MM.1S (cell line): ENCODE measurements at regions not wholly inside any gene's neighbourhood (a gene's known extent, or its start where the extent isn't known, plus 50 kb on each side); places are given as distances from the start of the nearest gene placed in this dataset.
A peak's percentile ranks its signal among the peaks of the same experiment; 100 is the strongest.

Experiments used
- DNase-seq: peaks from one replicate; pipeline ENCODE4 v3.0.0-alpha.2; 2015
- H2AFZ ChIP-seq: fragments of 300-600 bp; sonication (generic); 2 replicates; pipeline ENCODE4 v1.6.0; 2016; ENCODE audit warnings: antibody characterized with exemption, low read length
- H3F3A ChIP-seq: fragments of 300-600 bp; sonication (generic); 2 replicates; pipeline ENCODE4 v1.6.1; 2016; ENCODE audit warnings: mild to moderate bottlenecking, antibody characterized with exemption, low read length, moderate library complexity, mixed read lengths; ENCODE audit not compliant: insufficient read depth
- H3K27ac ChIP-seq: fragments of 300-600 bp; sonication (generic); 2 replicates; pipeline ENCODE4 v1.5.1; 2016; ENCODE audit warnings: mild to moderate bottlenecking, low read length
- H3K27me3 ChIP-seq: fragments of 300-600 bp; sonication (generic); replicated peaks from 2 replicates; pipeline ENCODE4 v1.6.0; 2016; ENCODE audit warnings: low read length; ENCODE audit not compliant: insufficient read depth
- H3K36me3 ChIP-seq: fragments of 300-600 bp; sonication (generic); replicated peaks from 2 replicates; pipeline ENCODE4 v1.6.1; 2016; ENCODE audit warnings: mild to moderate bottlenecking, low read length, mixed read lengths; ENCODE audit not compliant: insufficient read depth
- H3K4me1 ChIP-seq: fragments of 300-600 bp; sonication (generic); 2 replicates; pipeline ENCODE4 v1.6.1; 2016; ENCODE audit warnings: low read length, mixed read lengths
- H3K4me2 ChIP-seq: fragments of 300-600 bp; sonication (generic); 2 replicates; pipeline ENCODE4 v1.6.0; 2016; ENCODE audit warnings: low read depth, low read length
- H3K4me3 ChIP-seq: fragments of 300-600 bp; sonication (generic); 2 replicates; pipeline ENCODE4 v1.5.1; 2016; ENCODE audit warnings: low read length, mixed read lengths
- H3K79me2 ChIP-seq: fragments of 300-600 bp; sonication (generic); 2 replicates; pipeline ENCODE4 v1.6.1; 2016; ENCODE audit warnings: mixed run types, low read length, mixed read lengths
- H3K9ac ChIP-seq: fragments of 300-600 bp; sonication (generic); 2 replicates; pipeline ENCODE4 v1.6.1; 2016; ENCODE audit warnings: low read length, mixed read lengths
- H3K9me2 ChIP-seq: fragments of 300-600 bp; sonication (generic); replicated peaks from 2 replicates; pipeline ENCODE4 v1.6.1; 2016; ENCODE audit warnings: mild to moderate bottlenecking, low read length, mixed read lengths; ENCODE audit not compliant: insufficient read depth
- H3K9me3 ChIP-seq: fragments of 300-600 bp; sonication (generic); replicated peaks from 2 replicates; pipeline ENCODE4 v1.6.1; 2016; ENCODE audit warnings: mild to moderate bottlenecking, low read length, mixed read lengths; ENCODE audit not compliant: insufficient read depth
- H4K20me1 ChIP-seq: fragments of 300-600 bp; sonication (generic); 2 replicates; pipeline ENCODE4 v1.6.1; 2016; ENCODE audit warnings: mild to moderate bottlenecking, low read length, moderate library complexity, mixed read lengths; ENCODE audit not compliant: insufficient read depth
- EZH2 ChIP-seq: fragments of 300-600 bp; sonication (generic); optimal IDR thresholded peaks from 2 replicates; pipeline ENCODE3; 2017; ENCODE audit warnings: low read depth, mild to moderate bottlenecking, antibody characterized with exemption, low read length, mixed read lengths
- EZH2phosphoT487 ChIP-seq: fragments of 300-600 bp; sonication (generic); IDR thresholded peaks from 2 replicates; pipeline ENCODE4 v1.6.1; 2018; ENCODE audit warnings: antibody characterized with exemption, low read length
- TF ChIP-seq, protein P1 (sequence below): fragments of 300-600 bp; sonication (generic); IDR thresholded peaks from 2 replicates; pipeline ENCODE4 v1.5.1; 2016; ENCODE audit warnings: antibody characterized with exemption, low read length, mixed read lengths

DNA sequence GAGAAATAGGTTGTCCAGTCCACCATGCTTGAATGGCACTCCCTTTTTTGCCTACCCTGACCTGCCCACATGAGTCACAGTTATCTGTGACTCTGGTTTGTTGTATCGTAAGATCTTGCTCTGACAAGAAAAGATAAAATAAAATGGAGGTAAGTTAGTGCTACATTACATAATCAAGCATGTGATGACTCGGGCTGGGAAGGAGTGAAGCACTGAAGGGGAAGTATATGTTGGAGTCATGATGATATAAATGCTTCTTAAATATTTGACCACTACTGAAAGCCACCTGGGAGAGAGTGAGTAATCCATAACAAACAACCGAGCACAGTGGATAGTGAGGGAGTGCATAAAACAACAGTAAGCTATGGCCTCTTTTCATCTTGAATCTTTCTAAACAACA lies 124.4 kb downstream of the SHOX2 start:
- H2AFZ ChIP-seq, result no peak overlapping the region
- TF ChIP-seq, protein P1, sequence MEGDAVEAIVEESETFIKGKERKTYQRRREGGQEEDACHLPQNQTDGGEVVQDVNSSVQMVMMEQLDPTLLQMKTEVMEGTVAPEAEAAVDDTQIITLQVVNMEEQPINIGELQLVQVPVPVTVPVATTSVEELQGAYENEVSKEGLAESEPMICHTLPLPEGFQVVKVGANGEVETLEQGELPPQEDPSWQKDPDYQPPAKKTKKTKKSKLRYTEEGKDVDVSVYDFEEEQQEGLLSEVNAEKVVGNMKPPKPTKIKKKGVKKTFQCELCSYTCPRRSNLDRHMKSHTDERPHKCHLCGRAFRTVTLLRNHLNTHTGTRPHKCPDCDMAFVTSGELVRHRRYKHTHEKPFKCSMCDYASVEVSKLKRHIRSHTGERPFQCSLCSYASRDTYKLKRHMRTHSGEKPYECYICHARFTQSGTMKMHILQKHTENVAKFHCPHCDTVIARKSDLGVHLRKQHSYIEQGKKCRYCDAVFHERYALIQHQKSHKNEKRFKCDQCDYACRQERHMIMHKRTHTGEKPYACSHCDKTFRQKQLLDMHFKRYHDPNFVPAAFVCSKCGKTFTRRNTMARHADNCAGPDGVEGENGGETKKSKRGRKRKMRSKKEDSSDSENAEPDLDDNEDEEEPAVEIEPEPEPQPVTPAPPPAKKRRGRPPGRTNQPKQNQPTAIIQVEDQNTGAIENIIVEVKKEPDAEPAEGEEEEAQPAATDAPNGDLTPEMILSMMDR, result no peak
- no peak overlapping the region for H3K9ac ChIP-seq
- no peaks in the 10 kb centered on the region for H3K79me2 ChIP-seq
- H4K20me1 ChIP-seq, result no peaks in the 10 kb centered on the region
- no peaks in the 10 kb centered on the region for H3K36me3 ChIP-seq
- no peak for DNase-seq
- no peak overlapping the region for H3K4me3 ChIP-seq
- H3K27ac ChIP-seq, result no peak overlapping the region
- H3K4me1 ChIP-seq, result no peaks in the 10 kb centered on the region
- no peak overlapping the region for H3K4me2 ChIP-seq
- H3K27me3 ChIP-seq, result no peaks in the 10 kb centered on the region
- no peaks in the 10 kb centered on the region for H3K9me2 ChIP-seq
- no peaks in the 10 kb centered on the region for H3K9me3 ChIP-seq
- no peaks in the 10 kb centered on the region for H3F3A ChIP-seq

DNA sequence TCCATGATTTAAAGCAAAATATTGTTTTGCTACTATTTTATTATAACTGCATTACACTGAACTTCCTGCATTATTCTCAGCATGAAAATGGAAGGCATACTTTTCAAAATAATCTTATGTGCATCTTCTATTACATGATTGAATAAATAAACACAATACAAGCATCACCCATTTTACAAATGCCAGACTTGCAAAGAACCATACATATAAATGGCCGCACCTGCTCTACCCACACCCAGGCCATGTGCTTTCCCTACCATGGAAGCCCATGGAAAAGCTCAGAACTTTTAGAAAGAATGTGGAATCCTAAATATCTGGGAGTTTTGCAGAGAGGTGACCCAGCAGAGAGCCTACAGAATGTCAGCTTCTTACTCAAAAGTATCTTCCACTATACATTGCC lies 127.2 kb downstream of the SHOX2 start:
- TF ChIP-seq EZH2phosphoT487, result no peak
- TF ChIP-seq, protein P1, result no peak
- TF ChIP-seq EZH2, result no peak
- no peak overlapping the region for H3K9ac ChIP-seq

DNA sequence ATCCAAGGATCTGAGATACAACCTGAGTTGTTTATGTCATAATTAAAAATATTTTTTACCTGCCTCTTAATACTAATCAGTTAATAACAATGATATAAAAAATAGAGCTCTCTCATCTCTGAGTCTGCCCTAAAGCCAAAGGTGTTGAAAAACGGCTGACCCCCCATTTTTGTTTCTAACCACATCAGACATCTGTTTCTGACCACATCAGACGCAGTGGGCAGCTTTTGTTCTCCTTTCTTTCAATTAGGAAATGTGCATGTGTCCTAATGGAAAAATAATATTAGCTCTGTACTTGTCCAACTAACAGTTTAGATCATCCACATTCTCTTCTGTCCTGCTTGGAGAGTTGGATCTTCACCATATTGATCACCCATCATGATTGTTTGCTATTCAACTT lies 144.6 kb downstream of the SHOX2 start:
- Histone ChIP-seq H3K36me3 (no peaks in the 10 kb centered on the region), H2AFZ (no peak overlapping the region), H3K9me3 (no peaks in the 10 kb centered on the region), H4K20me1 (no peaks in the 10 kb centered on the region), H3K9ac (no peak overlapping the region), H3K79me2 (no peaks in the 10 kb centered on the region), H3K27me3 (no peaks in the 10 kb centered on the region), H3F3A (no peaks in the 10 kb centered on the region), H3K4me1 (peaks cover 23% of the 10 kb centered on the region), H3K4me2 (peak overlapping the region; percentile 27), H3K27ac (no peak overlapping the region), H3K9me2 (no peaks in the 10 kb centered on the region), H3K4me3 (no peak overlapping the region)
- peak; percentile 85 for DNase-seq
- TF ChIP-seq EZH2, result no peak
- TF ChIP-seq EZH2phosphoT487, result no peak
- TF ChIP-seq, protein P1, result no peak

More for the DNA sequence above, 127.2 kb downstream of the SHOX2 start:
- Histone ChIP-seq H3K79me2 (no peaks in the 10 kb centered on the region), H3K4me1 (no peaks in the 10 kb centered on the region), H3K27me3 (no peaks in the 10 kb centered on the region), H3K4me2 (no peak overlapping the region), H3K36me3 (no peaks in the 10 kb centered on the region), H3K27ac (no peak overlapping the region), H3F3A (no peaks in the 10 kb centered on the region), H2AFZ (no peak overlapping the region), H4K20me1 (no peaks in the 10 kb centered on the region), H3K4me3 (no peak overlapping the region), H3K9me3 (no peaks in the 10 kb centered on the region), H3K9me2 (no peaks in the 10 kb centered on the region)
- no peak for DNase-seq
